ENCODE measurements at regions not wholly inside any gene's neighbourhood (a gene's known extent, or its start where the extent isn't known, plus 50 kb on each side); places are given as distances from the start of the nearest gene placed in this dataset.

- DNase-seq, result no peak
Measured at GRCh38 chr4:116639070-116639577, 446.3 kb downstream of the TRAM1L1 start.

- no peak for DNase-seq
Measured at GRCh38 chr4:116638592-116638991, 446.8 kb downstream of the TRAM1L1 start.

- DNase-seq, result no peak
Measured at GRCh38 chr4:116636917-116637316, 448.5 kb downstream of the TRAM1L1 start.

- DNase-seq, result no peak
Measured at GRCh38 chr4:116632269-116632668, 453.1 kb downstream of the TRAM1L1 start.

- DNase-seq, result no peak
Measured at GRCh38 chr4:116628598-116628997, 456.8 kb downstream of the TRAM1L1 start.

GRCh38 chr4:116627545-116627944 is 457.8 kb downstream of the TRAM1L1 start:
- DNase-seq, result no peak

GRCh38 chr4:116619508-116619907 is 465.9 kb downstream of the TRAM1L1 start:
- DNase-seq, result peak; percentile 45

GRCh38 chr4:116618638-116619037 is 466.7 kb downstream of the TRAM1L1 start:
- DNase-seq, result no peak

GRCh38 chr4:116603096-116603495 is 482.3 kb downstream of the TRAM1L1 start:
- DNase-seq, result peak; percentile 81

GRCh38 chr4:116599859-116600258 is 485.5 kb downstream of the TRAM1L1 start:
- DNase-seq, result peak; percentile 58

GRCh38 chr4:116598980-116599789 is 486.2 kb downstream of the TRAM1L1 start:
- DNase-seq, result peak; percentile 42

GRCh38 chr4:116598155-116598979 is 487.0 kb downstream of the TRAM1L1 start:
- no peak for DNase-seq

- DNase-seq, result no peak
Measured at GRCh38 chr4:116590648-116591047, 494.7 kb downstream of the TRAM1L1 start.

GRCh38 chr4:116588783-116589182 is 496.6 kb downstream of the TRAM1L1 start:
- no peak for DNase-seq

GRCh38 chr4:116585246-116585645 is 500.1 kb downstream of the TRAM1L1 start:
- DNase-seq, result no peak

GRCh38 chr4:116577321-116577720 is 508.1 kb downstream of the TRAM1L1 start:
- DNase-seq, result no peak

GRCh38 chr4:116573540-116573939 is 511.8 kb downstream of the TRAM1L1 start:
- no peak for DNase-seq

GRCh38 chr4:116561768-116562167 is 523.6 kb downstream of the TRAM1L1 start:
- no peak for DNase-seq

- no peak for DNase-seq
Measured at GRCh38 chr4:116551806-116552205, 533.6 kb downstream of the TRAM1L1 start.

GRCh38 chr4:116547632-116548031 is 537.7 kb downstream of the TRAM1L1 start:
- DNase-seq, result no peak

GRCh38 chr4:116546759-116547158 is 538.6 kb downstream of the TRAM1L1 start:
- DNase-seq, result no peak

GRCh38 chr4:116544946-116545345 is 540.4 kb downstream of the TRAM1L1 start:
- DNase-seq, result no peak

- DNase-seq, result no peak
Measured at GRCh38 chr4:116539744-116540143, 545.6 kb downstream of the TRAM1L1 start.

GRCh38 chr4:116537828-116538227 is 547.5 kb downstream of the TRAM1L1 start:
- DNase-seq, result no peak

All from islet precursor cell (in vitro differentiated cells).